H1 (cell line): ENCODE measurements at regions not wholly inside any gene's neighbourhood (a gene's known extent, or its start where the extent isn't known, plus 50 kb on each side); places are given as distances from the start of the nearest gene placed in this dataset.

Experiments
- KDM5A ChIP-seq: fragments of 200-600 bp; IDR thresholded peaks from 2 replicates; pipeline ENCODE4 v1.7.1; 2012; ENCODE audit warnings: mild to moderate bottlenecking, low read length, inconsistent platforms, mixed read lengths
- SIX5 ChIP-seq: IDR thresholded peaks from 2 replicates; pipeline ENCODE4 v1.6.1; 2011; ENCODE audit warnings: mild to moderate bottlenecking, low read depth, low read length
- TF ChIP-seq, protein P1 (sequence below): fragments of 300-600 bp; sonication (generic); IDR thresholded peaks from 2 replicates; pipeline ENCODE4 v1.7.1; 2012; ENCODE audit warnings: low read length, moderate library complexity, mild to moderate bottlenecking, inconsistent platforms; ENCODE audit not compliant: insufficient replicate concordance
- TF ChIP-seq, protein P2 (sequence below), 3 experiments: IDR thresholded peaks; 1 replicate in 2 of 3; 2 replicates in 1 of 3; pipeline versions ENCODE4 v1.5.1 to v1.6.1; 2011; ENCODE audit warnings: low read length in 3 of 3, mild to moderate bottlenecking in 3 of 3, inconsistent platforms in 2 of 3, low read depth in 1 of 3, moderate library complexity in 1 of 3; ENCODE audit not compliant: insufficient read depth in 1 of 3; ENCODE audit errors: control extremely low read depth in 1 of 3

DNA sequence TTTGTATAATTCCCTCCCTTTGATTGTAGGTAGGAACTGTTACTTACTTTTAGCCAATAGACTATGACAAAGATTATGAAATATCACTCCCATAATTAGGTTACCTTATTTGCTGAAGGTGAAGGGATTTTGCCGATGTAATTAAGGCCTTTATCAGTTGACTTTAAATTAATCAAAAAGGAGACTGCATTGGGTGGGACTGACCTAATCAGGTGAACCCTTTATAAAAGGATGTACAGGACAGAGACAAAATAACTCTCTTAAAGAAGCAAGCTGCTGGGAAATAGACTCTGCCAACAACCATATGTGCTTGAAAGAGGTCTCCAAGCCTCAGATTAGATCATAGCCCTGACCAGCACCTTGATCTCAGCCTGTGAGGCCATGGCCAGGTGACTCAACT lies 167.6 kb downstream of the SOX3 start (continued):
- TF ChIP-seq, protein P1, sequence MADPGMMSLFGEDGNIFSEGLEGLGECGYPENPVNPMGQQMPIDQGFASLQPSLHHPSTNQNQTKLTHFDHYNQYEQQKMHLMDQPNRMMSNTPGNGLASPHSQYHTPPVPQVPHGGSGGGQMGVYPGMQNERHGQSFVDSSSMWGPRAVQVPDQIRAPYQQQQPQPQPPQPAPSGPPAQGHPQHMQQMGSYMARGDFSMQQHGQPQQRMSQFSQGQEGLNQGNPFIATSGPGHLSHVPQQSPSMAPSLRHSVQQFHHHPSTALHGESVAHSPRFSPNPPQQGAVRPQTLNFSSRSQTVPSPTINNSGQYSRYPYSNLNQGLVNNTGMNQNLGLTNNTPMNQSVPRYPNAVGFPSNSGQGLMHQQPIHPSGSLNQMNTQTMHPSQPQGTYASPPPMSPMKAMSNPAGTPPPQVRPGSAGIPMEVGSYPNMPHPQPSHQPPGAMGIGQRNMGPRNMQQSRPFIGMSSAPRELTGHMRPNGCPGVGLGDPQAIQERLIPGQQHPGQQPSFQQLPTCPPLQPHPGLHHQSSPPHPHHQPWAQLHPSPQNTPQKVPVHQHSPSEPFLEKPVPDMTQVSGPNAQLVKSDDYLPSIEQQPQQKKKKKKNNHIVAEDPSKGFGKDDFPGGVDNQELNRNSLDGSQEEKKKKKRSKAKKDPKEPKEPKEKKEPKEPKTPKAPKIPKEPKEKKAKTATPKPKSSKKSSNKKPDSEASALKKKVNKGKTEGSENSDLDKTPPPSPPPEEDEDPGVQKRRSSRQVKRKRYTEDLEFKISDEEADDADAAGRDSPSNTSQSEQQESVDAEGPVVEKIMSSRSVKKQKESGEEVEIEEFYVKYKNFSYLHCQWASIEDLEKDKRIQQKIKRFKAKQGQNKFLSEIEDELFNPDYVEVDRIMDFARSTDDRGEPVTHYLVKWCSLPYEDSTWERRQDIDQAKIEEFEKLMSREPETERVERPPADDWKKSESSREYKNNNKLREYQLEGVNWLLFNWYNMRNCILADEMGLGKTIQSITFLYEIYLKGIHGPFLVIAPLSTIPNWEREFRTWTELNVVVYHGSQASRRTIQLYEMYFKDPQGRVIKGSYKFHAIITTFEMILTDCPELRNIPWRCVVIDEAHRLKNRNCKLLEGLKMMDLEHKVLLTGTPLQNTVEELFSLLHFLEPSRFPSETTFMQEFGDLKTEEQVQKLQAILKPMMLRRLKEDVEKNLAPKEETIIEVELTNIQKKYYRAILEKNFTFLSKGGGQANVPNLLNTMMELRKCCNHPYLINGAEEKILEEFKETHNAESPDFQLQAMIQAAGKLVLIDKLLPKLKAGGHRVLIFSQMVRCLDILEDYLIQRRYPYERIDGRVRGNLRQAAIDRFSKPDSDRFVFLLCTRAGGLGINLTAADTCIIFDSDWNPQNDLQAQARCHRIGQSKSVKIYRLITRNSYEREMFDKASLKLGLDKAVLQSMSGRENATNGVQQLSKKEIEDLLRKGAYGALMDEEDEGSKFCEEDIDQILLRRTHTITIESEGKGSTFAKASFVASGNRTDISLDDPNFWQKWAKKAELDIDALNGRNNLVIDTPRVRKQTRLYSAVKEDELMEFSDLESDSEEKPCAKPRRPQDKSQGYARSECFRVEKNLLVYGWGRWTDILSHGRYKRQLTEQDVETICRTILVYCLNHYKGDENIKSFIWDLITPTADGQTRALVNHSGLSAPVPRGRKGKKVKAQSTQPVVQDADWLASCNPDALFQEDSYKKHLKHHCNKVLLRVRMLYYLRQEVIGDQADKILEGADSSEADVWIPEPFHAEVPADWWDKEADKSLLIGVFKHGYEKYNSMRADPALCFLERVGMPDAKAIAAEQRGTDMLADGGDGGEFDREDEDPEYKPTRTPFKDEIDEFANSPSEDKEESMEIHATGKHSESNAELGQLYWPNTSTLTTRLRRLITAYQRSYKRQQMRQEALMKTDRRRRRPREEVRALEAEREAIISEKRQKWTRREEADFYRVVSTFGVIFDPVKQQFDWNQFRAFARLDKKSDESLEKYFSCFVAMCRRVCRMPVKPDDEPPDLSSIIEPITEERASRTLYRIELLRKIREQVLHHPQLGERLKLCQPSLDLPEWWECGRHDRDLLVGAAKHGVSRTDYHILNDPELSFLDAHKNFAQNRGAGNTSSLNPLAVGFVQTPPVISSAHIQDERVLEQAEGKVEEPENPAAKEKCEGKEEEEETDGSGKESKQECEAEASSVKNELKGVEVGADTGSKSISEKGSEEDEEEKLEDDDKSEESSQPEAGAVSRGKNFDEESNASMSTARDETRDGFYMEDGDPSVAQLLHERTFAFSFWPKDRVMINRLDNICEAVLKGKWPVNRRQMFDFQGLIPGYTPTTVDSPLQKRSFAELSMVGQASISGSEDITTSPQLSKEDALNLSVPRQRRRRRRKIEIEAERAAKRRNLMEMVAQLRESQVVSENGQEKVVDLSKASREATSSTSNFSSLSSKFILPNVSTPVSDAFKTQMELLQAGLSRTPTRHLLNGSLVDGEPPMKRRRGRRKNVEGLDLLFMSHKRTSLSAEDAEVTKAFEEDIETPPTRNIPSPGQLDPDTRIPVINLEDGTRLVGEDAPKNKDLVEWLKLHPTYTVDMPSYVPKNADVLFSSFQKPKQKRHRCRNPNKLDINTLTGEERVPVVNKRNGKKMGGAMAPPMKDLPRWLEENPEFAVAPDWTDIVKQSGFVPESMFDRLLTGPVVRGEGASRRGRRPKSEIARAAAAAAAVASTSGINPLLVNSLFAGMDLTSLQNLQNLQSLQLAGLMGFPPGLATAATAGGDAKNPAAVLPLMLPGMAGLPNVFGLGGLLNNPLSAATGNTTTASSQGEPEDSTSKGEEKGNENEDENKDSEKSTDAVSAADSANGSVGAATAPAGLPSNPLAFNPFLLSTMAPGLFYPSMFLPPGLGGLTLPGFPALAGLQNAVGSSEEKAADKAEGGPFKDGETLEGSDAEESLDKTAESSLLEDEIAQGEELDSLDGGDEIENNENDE = no peak
- TF ChIP-seq KDM5A (no peak), SIX5 (no peak)
- TF ChIP-seq, protein P2, sequence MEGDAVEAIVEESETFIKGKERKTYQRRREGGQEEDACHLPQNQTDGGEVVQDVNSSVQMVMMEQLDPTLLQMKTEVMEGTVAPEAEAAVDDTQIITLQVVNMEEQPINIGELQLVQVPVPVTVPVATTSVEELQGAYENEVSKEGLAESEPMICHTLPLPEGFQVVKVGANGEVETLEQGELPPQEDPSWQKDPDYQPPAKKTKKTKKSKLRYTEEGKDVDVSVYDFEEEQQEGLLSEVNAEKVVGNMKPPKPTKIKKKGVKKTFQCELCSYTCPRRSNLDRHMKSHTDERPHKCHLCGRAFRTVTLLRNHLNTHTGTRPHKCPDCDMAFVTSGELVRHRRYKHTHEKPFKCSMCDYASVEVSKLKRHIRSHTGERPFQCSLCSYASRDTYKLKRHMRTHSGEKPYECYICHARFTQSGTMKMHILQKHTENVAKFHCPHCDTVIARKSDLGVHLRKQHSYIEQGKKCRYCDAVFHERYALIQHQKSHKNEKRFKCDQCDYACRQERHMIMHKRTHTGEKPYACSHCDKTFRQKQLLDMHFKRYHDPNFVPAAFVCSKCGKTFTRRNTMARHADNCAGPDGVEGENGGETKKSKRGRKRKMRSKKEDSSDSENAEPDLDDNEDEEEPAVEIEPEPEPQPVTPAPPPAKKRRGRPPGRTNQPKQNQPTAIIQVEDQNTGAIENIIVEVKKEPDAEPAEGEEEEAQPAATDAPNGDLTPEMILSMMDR (IDR thresholded peaks at IDR 0.05; ENCODE audit: control extremely low read depth in 1 of 3, insufficient read depth in 1 of 3, low read depth in 1 of 3, low read length in 3 of 3) = no peak
